KG1 (cell line): ENCODE measurements at regions not wholly inside any gene's neighbourhood (a gene's known extent, or its start where the extent isn't known, plus 50 kb on each side); places are given as distances from the start of the nearest gene placed in this dataset.
"Not testable (repeated sequence)": the region's sequence is repeated elsewhere in the genome, so short reads cannot be mapped to it uniquely, and the experiment has no call there.

Source experiments
- DNase-seq: peaks from one replicate; lab custom pipeline; 2025; lab: John Stamatoyannopoulos, UW

- DNase-seq: not testable (repeated sequence)
Observed at GRCh38 chr2:95654897-95655296, 63.1 kb downstream of the TRIM43 start.

- not testable (repeated sequence) for DNase-seq
Observed at GRCh38 chr2:95656553-95656952, 64.8 kb downstream of the TRIM43 start.

- DNase-seq: not testable (repeated sequence)
Observed at GRCh38 chr2:95657937-95658336, 66.1 kb downstream of the TRIM43 start.

GRCh38 chr2:95660766-95661562 is 69.2 kb downstream of the TRIM43 start:
- DNase-seq: not testable (repeated sequence)

- not testable (repeated sequence) for DNase-seq
Observed at GRCh38 chr2:95663471-95664441, 72.0 kb downstream of the TRIM43 start.

GRCh38 chr2:95666636-95667035 is 74.8 kb downstream of the TRIM43 start:
- DNase-seq: not testable (repeated sequence)

- DNase-seq: no peak
Observed at GRCh38 chr2:95667480-95667879, 75.7 kb downstream of the TRIM43 start.

- DNase-seq: not testable (repeated sequence)
Observed at GRCh38 chr2:95668934-95669333, 77.1 kb downstream of the TRIM43 start.

GRCh38 chr2:95669441-95669991 is 77.7 kb downstream of the TRIM43 start:
- DNase-seq: no peak

GRCh38 chr2:95670167-95670566 is 78.4 kb downstream of the TRIM43 start:
- DNase-seq: no peak

- no peak for DNase-seq
Observed at GRCh38 chr2:95670686-95671085, 78.9 kb downstream of the TRIM43 start.

- not testable (repeated sequence) for DNase-seq
Observed at GRCh38 chr2:95671171-95671570, 79.4 kb downstream of the TRIM43 start.

GRCh38 chr2:95671992-95672391 is 80.2 kb downstream of the TRIM43 start:
- not testable (repeated sequence) for DNase-seq

- DNase-seq: not testable (repeated sequence)
Observed at GRCh38 chr2:95672500-95672899, 80.7 kb downstream of the TRIM43 start.

- no peak for DNase-seq
Observed at GRCh38 chr2:95674186-95674585, 82.4 kb downstream of the TRIM43 start.

GRCh38 chr2:95676573-95676972 is 84.8 kb downstream of the TRIM43 start:
- not testable (repeated sequence) for DNase-seq

GRCh38 chr2:95677346-95677745 is 85.5 kb downstream of the TRIM43 start:
- no peak for DNase-seq

- not testable (repeated sequence) for DNase-seq
Observed at GRCh38 chr2:95677833-95678232, 86.0 kb downstream of the TRIM43 start.

- DNase-seq: not testable (repeated sequence)
Observed at GRCh38 chr2:95681158-95681557, 89.4 kb downstream of the TRIM43 start.

GRCh38 chr2:95681589-95682081 is 89.8 kb downstream of the TRIM43 start:
- DNase-seq: not testable (repeated sequence)

GRCh38 chr2:95682889-95683517 is 91.2 kb downstream of the TRIM43 start:
- DNase-seq: not testable (repeated sequence)

- no peak for DNase-seq
Observed at GRCh38 chr2:95685513-95685912, 93.7 kb downstream of the TRIM43 start.
